ENCODE measurements at regions not wholly inside any gene's neighbourhood (a gene's known extent, or its start where the extent isn't known, plus 50 kb on each side); places are given as distances from the start of the nearest gene placed in this dataset.

DNA sequence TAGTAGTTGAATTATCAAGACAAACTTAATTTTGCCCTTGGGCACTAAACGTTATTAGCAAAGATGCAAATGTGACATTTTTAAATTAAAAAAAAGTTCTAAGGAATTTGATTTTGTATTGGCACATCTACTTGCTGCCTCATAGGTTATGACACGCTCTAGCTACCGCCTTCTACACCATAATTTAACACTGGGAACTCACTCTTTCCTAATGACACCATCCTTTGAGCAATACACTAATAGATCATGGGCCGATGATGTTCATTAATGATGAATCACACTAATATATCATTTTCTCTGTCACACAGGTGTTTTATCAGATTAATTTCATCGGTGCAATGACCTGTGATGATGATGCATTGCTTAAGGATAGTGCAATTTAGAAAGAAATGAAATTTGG is 528.8 kb upstream of the PCDH9 start:
- no peak for DNase-seq

- DNase-seq: no peak
These were observed 523.9 kb upstream of the PCDH9 start for GRCh38 chr13:67754012-67754411.

DNA sequence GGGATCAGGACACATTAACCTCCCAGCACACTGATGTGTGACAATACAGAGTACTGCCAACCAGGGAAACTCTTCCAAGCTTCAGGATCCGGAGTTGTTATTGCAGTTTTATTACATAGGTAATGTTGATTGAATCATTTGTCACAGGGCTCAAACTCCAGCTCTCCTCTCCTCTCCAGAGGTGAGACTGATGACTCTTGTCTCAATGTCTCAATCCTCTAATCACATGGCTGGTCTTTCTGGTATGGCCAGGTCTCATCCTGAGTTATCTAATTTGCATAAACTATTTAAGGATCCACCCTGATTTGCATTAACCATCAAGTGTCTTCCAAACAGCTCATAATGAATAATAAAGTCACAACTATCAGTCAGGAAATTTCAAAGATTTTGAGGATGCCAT is 522.6 kb upstream of the PCDH9 start:
- DNase-seq: no peak

DNA sequence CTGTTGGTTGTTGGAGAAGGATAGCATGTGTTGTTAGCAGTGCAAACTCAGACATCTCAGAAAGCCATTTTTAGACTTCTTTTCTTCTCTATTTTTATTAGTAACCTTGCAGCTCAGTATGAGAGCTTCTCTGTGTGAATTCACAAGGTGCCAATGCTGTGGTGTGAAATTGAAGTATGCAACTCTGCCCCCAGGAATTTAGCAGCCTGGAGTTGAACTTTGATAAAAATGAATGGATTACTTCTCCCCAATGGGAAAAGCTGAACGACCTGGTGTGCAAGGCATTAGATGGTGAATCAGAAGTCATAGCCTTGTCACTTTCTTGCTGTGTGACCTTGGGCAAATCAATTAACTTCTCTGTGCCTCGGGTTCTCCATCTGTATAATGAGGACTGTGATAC is 512.3 kb upstream of the PCDH9 start:
- DNase-seq: no peak

DNA sequence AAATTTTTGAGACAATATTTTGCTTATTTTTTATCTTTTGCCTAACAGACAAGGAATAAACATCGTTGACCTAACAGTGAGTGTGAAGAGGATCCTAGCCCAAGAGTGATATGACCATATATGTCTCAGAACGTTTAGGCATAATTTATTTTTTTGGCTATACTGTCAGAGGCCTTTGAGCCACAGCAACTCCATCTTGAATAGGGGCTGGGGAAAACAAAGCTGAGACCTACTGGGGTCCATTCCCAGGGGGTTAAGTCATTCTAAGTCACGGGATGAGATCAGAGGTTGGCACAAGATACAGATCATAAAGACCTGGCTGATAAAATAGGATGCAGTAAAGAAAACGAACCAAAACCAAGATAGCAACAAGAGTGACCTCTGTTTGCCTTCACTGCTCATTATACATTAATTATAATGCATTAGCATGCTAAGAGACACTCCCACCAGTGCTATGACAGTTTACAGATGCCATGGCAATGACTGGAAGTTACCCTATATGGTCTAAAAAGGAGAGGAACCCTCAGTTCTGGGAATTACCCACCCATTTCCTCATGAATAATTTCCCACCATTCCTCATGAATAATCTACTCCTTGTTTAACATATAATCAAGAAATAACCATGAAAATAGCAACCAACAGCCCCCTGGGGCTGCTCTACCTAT is 510.9 kb upstream of the PCDH9 start:
- DNase-seq: no peak

DNA sequence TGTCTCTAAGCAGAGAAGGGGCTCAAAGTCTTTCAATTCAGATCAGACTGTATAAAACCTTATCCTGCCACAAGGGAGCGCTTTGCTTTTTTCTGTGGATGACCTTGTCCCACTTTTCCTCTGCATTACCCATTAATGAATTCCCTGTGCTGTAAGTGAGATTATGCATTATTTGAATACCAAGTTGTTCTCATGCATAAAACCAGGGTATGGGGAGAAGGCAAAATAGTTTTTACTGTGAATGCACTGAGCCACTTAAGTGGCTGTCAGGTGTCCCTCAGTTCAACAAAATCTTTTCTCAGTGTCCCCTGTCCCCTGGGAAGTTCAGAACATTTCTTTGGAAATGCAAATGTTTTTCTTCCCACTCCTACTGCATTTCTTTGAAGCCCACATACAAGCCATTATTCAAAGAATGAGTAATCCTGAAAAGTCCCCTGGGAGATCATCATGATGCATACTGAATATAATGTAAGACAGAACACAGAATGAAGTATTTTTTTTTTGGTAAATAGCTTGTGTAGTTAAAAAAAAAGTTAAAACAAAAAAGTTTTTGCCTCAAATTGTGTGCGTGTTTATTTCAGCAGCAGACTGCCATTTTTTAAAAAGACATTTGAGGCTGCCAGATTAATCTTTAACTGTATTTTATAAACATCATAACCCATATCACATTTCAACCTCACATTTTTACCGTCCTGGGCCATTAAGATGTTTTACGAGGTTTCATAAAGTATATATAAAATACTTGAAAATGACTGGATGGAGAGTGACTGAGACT is 506.7 kb upstream of the PCDH9 start:
- DNase-seq: no peak

DNA sequence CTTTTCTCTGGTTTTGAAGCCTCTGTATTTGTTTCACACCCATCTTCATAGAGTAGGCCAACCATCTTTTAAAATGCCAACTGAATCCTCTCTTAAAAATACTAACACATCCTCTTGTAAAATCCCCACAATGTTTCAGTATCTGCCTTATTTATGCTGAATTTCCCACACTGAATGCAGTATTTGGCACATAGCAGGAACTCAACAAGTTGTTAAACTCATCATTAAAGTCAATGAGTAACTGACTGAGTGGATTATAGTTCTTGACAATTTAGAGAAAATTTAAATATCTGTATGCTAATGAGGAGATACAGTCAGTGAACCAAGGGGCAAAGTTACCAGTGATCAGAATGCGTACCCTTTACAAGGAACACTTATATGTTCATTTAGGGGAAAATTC is 505.5 kb upstream of the PCDH9 start:
- no peak for DNase-seq

- DNase-seq: no peak
These were observed 496.8 kb upstream of the PCDH9 start for GRCh38 chr13:67726979-67727378.

DNA sequence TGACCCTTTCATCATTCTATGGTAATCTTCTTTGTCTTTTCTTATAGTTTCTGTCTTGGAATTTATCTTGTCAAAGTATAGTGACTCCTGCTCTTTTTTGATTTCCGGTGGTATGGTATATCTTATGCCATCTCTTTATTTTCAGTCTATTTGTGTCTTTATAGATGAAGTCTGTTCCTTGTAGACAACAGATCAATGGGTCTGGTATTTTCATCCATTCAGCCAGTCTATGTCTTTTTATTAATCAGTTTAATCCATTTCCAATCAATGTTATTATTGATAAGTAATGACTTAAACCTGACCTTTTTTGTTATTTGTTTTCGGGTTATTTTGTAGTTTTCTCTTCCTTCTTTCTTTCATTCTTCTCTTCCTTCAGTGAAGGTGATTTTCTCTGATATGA is 495.9 kb upstream of the PCDH9 start:
- no peak for DNase-seq

DNA sequence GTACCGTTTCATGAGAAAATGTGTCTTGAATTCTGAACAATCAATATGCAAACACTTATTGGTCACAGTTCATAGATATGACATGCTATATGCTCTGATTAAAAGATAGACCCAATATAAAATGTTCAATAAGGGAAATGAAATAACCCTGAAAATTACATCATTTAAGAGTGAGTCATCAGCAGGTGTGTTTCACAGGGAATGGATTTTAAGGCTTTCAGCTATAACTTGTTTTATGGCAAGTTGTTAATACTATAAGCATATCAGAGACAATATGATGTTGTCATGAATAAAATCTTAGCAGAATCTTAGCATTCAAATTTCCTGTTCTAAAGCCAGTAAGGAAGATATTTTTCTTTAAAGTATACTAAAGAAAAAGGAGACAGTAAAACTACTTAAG is 483.4 kb upstream of the PCDH9 start:
- DNase-seq: no peak

DNA sequence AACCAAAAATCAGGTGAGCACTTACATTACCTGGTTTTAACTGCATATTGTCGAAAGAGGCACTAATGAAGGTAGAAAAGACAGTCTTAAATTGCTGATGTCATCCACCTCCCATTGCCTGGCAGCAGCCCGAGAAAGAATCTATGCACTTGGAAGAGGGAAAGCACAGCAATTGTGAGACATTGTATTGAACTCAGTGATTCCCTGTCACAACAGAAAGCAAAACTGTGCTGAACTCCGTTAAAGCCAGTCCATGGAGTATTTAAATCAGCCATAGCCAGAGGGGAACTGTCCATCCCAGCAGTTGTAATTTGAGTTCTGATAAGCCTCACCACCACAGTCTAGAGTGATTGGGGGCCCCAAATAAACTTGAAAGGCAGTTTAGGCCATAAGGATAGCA is 466.6 kb upstream of the PCDH9 start:
- no peak for DNase-seq

GRCh38 chr13:67664502-67664901 is 434.4 kb upstream of the PCDH9 start:
- DNase-seq: no peak

DNA sequence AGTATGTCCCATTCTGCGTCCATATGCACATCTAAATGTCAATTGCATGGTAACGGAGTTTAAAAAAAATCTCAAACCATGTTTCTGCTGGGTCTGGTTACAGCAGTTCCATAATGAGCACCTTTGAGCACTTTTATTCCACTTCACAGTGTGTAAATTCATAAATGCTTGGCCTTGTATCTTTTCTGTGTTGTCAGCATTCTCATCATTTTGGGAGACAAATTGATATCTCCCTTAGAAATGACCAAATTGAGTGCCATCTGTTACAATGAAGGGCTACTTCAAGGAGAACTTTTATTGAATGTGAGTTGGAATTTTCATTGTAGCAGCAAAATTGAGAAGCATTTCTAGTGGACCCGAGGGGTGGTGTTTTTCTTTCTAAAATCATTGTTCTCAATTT is 432.9 kb upstream of the PCDH9 start:
- no peak for DNase-seq

DNA sequence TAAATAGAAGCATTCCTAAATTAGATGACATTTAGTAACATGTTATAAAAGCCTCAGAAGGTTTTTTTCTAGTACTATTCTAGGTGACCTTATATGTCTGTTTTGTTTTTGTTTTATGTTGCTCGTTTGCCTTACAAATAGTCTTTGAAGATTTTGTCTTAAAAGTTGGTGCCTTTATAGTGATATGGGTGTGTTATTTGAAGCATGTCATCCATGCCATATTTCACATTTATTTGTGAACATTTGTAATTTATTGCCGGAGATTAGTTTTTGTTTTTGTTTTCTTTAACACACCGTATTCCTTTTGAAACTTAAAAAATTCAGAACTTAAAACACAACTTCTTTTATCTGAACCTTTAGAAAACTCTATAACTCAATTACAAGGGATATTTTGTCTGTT is 422.8 kb upstream of the PCDH9 start:
- no peak for DNase-seq

- DNase-seq: no peak
These were observed 421.9 kb upstream of the PCDH9 start for GRCh38 chr13:67651908-67652465.

DNA sequence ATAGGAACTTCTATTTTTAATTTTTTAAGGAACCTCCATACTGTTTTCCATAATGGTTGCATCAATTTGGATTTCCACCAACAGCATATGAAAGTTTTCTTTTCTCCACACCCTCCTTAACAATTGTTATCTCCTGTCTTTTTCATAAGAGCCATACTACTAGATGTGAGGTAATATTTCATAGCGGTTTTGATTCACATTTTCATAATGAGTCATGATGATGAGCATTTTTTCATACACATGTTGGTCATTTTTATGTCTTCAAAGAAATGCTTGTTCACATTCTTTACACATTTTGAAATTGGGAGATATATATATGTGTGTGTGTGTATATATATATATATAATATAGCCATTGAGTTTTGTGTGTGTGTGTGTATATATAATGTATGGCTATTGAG is 420.3 kb upstream of the PCDH9 start:
- DNase-seq: no peak

- no peak for DNase-seq
These were observed 415.8 kb upstream of the PCDH9 start for GRCh38 chr13:67645874-67646467.

DNA sequence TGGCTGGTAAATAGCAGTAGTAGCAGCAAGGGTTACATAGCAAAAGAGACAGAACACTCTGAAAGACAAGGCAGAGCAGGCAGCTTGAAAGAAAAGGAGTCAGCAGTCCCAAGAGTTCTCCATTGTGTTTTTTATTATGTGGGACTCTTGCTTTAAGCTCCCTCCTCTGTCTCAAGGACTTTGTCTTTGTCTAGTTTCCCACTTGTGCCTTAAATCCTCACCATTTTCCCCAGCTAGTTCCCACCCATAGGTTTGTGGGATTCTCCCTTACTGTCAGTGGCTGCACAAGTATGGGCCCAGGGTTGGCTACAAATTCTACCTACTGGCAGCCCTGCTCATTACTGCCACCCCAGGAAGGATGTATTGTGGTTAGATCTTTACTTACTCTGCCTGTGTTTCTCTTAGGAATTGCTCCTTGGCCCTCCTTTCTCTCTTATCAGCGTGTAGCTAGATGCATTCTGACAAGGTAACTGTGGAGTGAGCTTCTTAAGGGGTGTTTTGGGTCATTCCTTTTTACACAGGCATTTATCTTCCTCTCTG is 413.4 kb upstream of the PCDH9 start:
- no peak for DNase-seq

DNA sequence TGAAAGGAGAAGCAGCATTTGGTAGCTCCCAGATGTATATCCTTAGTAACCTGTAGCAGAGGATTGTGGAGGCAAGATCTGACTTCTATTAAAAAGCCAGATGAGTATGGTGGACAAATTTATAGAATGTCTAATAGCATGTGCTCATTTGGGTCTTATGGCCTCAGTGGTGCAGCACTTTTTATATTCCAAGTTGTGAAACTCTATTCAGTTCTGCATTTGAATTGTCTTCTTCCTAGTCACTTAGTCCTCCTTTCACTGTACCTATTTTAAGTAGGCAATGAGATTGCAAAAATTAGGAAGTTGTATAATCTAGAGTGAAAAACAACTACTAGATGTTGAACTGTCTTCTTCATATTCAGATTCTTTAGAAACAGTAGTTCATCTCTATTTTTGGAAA is 412.5 kb upstream of the PCDH9 start:
- no peak for DNase-seq

DNA sequence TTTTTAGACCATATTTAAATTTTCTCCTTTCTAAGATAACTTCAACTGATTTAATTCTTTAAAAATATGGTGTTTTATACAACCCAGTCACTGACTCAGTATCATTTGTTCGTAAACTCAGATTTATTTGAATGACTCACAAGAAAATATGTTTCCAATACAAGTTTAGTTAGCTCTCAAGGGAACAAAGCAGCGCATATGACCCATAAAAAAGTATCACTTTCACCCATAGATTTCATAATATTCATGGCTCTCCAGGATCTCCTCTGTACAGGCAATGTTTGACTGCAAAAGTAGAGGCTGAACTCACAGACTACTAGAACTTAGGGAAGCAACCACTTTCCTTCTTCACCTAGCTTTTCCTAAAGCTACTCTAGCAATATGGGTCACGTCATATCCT is 405.6 kb upstream of the PCDH9 start:
- DNase-seq: no peak

GRCh38 chr13:67632590-67632989 is 402.5 kb upstream of the PCDH9 start:
- DNase-seq: no peak

DNA sequence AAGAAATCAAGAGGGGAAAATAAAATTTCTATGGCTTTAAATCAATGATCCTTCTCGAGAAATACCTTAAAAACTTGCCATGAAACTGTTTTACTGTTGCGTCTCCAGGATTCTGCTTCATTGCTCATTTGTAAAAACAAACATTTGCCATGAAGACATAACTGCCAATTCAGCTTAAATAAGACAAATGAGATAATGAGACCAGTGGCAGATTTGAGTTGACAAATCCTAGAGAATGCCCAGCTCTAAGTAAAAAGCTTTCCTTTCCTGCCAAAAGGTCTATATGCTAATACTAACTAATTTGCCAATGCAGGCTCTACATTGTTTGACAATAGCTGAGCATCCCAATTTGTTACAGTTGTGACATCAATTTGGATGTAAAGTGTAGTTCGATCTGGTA is 400.5 kb upstream of the PCDH9 start:
- DNase-seq: no peak

DNA sequence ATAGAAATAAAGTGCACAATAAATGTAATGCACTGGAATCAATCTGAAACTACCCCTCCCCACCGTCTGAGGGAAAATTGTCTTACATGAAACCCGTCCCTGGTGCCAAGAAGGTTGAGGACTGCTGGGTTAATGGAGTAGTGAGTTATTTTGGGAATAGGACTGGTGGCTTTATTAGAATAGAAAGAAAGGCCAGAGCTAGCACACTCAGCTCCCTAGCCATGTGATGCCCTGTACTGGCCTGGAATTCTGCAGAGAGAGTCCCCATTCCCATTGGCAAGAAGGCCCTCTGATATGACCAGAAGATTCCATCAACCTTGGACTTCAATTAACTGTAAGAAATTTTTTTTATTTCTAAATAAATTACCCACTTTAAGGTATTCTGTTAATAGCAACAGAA is 393.5 kb upstream of the PCDH9 start:
- DNase-seq: no peak

DNA sequence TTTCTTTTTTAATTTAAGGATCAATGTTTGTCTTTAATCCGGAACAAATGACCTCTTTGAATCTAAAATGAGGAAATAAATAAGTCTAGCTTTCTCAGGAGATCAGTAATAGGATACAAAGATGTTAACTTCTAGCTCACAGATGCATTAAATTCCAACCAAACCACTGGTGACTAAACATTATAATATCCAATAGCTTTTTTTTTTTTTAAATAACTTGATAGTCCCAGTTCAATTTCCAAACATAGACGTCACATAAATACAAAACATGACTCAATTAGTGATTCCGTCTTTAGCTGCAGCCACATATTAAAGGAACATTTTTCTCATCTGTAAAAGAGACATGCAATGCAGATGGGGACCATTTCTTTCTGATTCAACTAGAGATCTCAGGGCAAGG is 390.5 kb upstream of the PCDH9 start:
- no peak for DNase-seq

Data from left hindlimb (tissue), 1 donor.